Lung (tissue), 11 donors: ENCODE measurements at regions not wholly inside any gene's neighbourhood (a gene's known extent, or its start where the extent isn't known, plus 50 kb on each side); places are given as distances from the start of the nearest gene placed in this dataset.
A peak's percentile ranks its signal among the peaks of the same experiment; 100 is the strongest.

ENCODE experiments used
- ATAC-seq: fragments of 200-7000 bp; cut with Tn5 transposase; one replicate; pipeline ENCODE4 v1.9.1; 2020; ENCODE audit warnings: moderate number of reproducible peaks; ENCODE audit not compliant: insufficient read depth, low FRiP score
- DNase-seq, 3 donors: peaks; one replicate each; pipeline ENCODE4 v3.0.0-alpha.2; 2013 to 2017
- H3K27ac ChIP-seq, 2 donors: one replicate each; pipeline ENCODE4 v1.5.1; 2013; ENCODE audit warnings: mild to moderate bottlenecking in 2 of 2, moderate library complexity in 2 of 2, control low read depth in 1 of 2, inconsistent platforms in 1 of 2, low read depth in 1 of 2, low read length in 1 of 2
- H3K27me3 ChIP-seq, 3 donors: one replicate each; pipeline ENCODE4 v1.5.1; 2013; ENCODE audit warnings: low read length in 2 of 3; ENCODE audit not compliant: control insufficient read depth in 3 of 3, insufficient read depth in 3 of 3
- H3K36me3 ChIP-seq, 4 donors: one replicate each; pipeline ENCODE4 v1.5.1; 2013; ENCODE audit warnings: low read length in 4 of 4, mild to moderate bottlenecking in 1 of 4, moderate library complexity in 1 of 4; ENCODE audit not compliant: control insufficient read depth in 4 of 4, insufficient read depth in 4 of 4
- H3K4me1 ChIP-seq, 5 donors: one replicate each; pipeline ENCODE4 v1.5.1; 2013; ENCODE audit warnings: low read length in 5 of 5, mild to moderate bottlenecking in 2 of 5, moderate library complexity in 1 of 5; ENCODE audit not compliant: control insufficient read depth in 5 of 5, insufficient read depth in 5 of 5
- H3K4me3 ChIP-seq: one replicate; pipeline ENCODE4 v1.5.1; 2013; ENCODE audit warnings: mild to moderate bottlenecking, control low read depth, moderate library complexity
- H3K9ac ChIP-seq, 2 donors: one replicate each; pipeline ENCODE4 v1.5.1; 2013; ENCODE audit warnings: low read length in 2 of 2, control low read depth in 1 of 2; ENCODE audit not compliant: insufficient read depth in 1 of 2
- H3K9me3 ChIP-seq, 4 donors: one replicate each; pipeline ENCODE4 v1.5.1; 2013; ENCODE audit warnings: low read length in 3 of 4, mild to moderate bottlenecking in 1 of 4, moderate library complexity in 1 of 4; ENCODE audit not compliant: control insufficient read depth in 4 of 4, insufficient read depth in 3 of 4
- WGBS, 2 donors: extraction: QIAGEN DNeasy Blood & Tissue Kit; methylation state at CpG; one replicate each; pipeline ENCODE4 v1.1.7; 2013; 5-methylcytosine and 5-hydroxymethylcytosine counted together
- TF ChIP-seq, protein P1 (sequence below): IDR thresholded peaks from 2 replicates; pipeline ENCODE4 v1.5.1; 2012; ENCODE audit warnings: mild to moderate bottlenecking; ENCODE audit errors: control extremely low read depth, extremely low read depth
- donor health status: control.
- donor health status: control.
- donor health status: Bipolar disorder and iron deficiency.
- donor health status: healthy.
- donor health status: DM: yes; HTN: yes; CAD: no.

DNA sequence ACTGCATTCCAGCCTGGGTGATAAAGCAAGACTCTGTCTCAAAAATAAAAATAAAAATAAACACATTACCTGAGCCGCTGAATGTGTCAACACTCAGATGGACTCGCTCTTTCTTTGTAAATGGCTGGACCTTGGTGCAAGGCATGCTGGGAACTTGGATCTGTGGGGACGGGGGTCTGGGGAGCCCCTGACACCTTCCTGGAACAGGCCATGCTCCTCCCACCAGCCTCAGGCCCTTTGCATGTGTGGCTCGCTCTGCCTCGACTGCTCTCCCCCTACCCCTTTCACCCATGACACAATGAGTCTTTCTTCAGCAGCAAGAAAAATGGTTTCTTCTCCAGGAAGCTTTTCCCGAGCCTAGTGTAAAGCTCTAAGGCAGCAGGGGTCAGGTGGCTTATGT is 94.0 kb upstream of the CDH5 start:
- Histone ChIP-seq H3K36me3 (no peaks in the 10 kb centered on the region), H3K27ac (no peak overlapping the region), H3K9me3 (peaks cover 0 to 3% (median 1%) of the 10 kb centered on the region in 4 donors), H3K27me3 (no peaks in the 10 kb centered on the region), H3K4me1 (peaks cover 0 to 24% (median 4%) of the 10 kb centered on the region in 5 donors), H3K9ac (no peak overlapping the region), H3K4me3 (no peak overlapping the region)
- 83 to 92% methylated on average over 6 of the region's 6 CpGs for WGBS, 2 donors
- TF ChIP-seq, protein P1, sequence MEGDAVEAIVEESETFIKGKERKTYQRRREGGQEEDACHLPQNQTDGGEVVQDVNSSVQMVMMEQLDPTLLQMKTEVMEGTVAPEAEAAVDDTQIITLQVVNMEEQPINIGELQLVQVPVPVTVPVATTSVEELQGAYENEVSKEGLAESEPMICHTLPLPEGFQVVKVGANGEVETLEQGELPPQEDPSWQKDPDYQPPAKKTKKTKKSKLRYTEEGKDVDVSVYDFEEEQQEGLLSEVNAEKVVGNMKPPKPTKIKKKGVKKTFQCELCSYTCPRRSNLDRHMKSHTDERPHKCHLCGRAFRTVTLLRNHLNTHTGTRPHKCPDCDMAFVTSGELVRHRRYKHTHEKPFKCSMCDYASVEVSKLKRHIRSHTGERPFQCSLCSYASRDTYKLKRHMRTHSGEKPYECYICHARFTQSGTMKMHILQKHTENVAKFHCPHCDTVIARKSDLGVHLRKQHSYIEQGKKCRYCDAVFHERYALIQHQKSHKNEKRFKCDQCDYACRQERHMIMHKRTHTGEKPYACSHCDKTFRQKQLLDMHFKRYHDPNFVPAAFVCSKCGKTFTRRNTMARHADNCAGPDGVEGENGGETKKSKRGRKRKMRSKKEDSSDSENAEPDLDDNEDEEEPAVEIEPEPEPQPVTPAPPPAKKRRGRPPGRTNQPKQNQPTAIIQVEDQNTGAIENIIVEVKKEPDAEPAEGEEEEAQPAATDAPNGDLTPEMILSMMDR: no peak
- no peak for DNase-seq
- no peak for ATAC-seq

DNA sequence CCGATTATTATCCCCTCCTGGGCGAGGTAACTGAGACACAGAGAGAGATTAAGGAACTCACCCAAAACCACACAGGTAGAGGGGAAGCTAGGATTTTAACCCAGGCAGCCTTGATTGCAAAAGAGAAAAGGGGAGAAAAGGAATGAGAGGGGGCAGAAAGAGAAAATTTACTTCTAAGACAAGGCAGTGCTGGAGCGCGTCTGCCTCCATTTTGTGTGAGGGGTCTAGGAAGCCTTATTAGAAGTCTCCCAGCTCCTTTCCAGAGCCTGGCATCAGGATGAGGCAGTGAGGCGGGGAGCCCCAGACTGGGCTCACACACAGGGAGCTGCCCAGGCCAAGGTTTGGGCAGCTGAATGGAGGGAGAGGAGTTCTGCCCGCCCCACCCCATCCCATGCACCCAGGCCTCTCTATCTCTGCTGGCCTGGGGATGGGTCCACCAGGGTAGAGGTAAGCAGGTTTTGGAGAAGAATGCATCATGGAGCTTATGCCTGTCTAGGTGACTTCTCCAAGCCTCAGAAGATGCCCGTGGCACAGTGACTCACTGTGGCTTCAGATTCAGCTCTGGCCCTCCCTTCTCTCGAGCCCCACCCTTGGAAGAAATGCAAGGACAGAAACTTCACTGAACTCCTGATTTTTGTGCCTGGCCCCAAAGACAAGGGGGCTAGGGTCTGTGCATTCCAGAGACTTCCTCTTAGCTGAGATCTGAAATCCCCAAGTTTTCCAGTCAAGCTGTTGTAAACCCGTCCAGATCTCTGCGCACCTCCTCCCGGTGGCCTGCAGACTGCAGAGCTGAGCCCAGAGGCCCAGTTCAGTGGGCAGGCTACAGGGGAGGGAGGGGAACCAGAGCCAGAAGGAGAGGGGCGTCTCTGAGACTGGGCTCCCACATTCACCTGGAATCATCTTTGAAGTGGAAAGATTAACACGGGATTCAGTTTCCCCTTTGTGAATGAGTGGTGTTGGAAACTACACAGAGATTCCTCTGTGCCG is 95.1 kb upstream of the CDH5 start:
- Histone ChIP-seq H3K9me3 (no peaks in the 10 kb centered on the region), H3K9ac (no peak overlapping the region), H3K4me1 (peaks cover 0 to 35% (median 15%) of the 10 kb centered on the region in 5 donors), H3K36me3 (no peaks in the 10 kb centered on the region), H3K27ac (no peak overlapping the region), H3K27me3 (no peaks in the 10 kb centered on the region), H3K4me3 (no peak overlapping the region)
- ATAC-seq (no peak), DNase-seq (no peak)
- TF ChIP-seq, protein P1: no peak
- 86 to 88% methylated on average over 14 of the region's 14 CpGs for WGBS, 2 donors

DNA sequence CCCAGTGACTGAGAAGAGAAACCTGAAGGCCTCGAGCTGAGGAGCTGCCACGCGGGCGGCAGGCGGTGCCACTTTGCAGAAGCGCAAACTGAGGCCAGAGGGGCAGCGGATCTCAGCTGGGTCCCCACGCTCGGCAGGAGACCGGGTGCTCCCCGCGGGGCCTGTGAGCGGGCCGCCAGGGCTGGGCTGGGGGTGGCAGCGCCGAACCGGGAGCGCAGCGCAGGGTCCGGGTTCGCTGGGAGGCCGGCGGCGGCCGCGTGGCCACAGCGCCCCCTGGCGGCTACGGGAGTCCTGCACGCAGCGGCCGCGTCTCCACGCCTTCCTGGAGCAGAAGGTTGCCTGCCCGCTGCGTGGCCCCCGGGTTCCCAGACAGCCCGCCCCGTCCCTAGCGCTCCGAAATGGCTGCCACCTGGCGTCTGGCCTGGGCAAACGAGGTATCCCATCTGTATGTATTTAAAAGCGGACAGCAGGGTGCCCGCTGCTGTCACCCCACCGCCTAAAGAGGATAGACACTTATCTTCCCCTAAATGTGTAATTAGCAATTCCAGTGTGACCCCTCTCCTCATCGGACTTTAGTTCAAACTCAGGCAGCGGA is 96.1 kb upstream of the CDH5 start:
- no peaks in the 10 kb centered on the region for H3K27me3 ChIP-seq
- H3K4me3 ChIP-seq: no peak overlapping the region
- 11 to 14% methylated on average over 40 to 48 of the region's 48 CpGs for WGBS, 2 donors
- H3K9me3 ChIP-seq: no peaks in the 10 kb centered on the region
- peak overlapping the region in 1 of 2 donors; percentile 62 for H3K27ac ChIP-seq
- ATAC-seq (peak; percentile 71), DNase-seq (peak; percentile 87 to 89 (median 88))
- TF ChIP-seq, protein P1: peak; percentile 73
- H3K4me1 ChIP-seq: peaks cover 0 to 43% (median 21%) of the 10 kb centered on the region in 5 donors
- H3K36me3 ChIP-seq: no peaks in the 10 kb centered on the region
- H3K9ac ChIP-seq: no peak overlapping the region
